Brain pericyte (primary cell): ENCODE measurements at regions not wholly inside any gene's neighbourhood (a gene's known extent, or its start where the extent isn't known, plus 50 kb on each side); places are given as distances from the start of the nearest gene placed in this dataset.

Experiments
- DNase-seq: peaks from one replicate; pipeline ENCODE4 v3.0.0-alpha.2; 2012; ENCODE audit warnings: low read depth, low spot score

- DNase-seq = no peak
These were observed 310.7 kb upstream of the MTNR1B start for GRCh38 chr11:92658733-92659132.

DNA sequence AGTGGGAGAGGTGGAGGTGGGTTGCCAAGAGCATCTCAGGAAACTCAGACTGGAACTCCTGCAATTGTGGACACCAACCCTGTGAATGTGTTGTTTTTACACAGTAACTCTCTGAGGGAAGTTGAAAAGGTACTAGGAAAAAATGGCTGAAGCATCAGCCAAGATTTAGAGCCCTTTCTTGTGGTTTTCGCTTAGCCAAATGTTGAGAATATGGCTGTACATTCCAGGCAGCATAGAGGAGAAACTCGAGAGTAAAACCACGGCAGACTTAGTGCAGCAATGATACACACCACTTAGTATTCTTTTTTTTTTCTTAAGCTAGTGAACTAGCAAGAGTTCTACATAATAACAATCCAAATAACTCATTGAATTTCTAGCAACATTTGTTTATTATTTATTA lies 309.7 kb upstream of the MTNR1B start:
- DNase-seq = no peak

- no peak for DNase-seq
These were observed 306.7 kb upstream of the MTNR1B start for GRCh38 chr11:92662601-92663360.

DNA sequence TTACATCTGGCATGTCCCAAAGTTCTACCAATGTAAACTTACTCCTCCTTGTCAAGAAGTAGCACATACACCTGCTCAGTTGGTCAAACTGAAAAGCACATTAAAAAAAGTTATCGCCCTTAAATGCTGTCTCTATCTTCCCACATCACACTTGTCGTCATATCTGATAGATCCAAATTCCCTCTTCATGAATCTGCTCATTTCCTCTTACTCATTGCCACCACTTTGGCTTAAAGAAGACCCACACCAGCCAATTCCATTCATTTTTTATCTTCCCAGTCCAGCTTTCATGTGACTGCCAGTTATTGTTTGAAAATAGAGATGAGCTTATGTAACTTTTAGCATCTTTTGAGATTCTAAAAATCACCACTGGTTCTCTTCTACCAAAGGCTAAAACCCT lies 305.9 kb upstream of the MTNR1B start:
- DNase-seq = no peak

- no peak for DNase-seq
These were observed 301.8 kb upstream of the MTNR1B start for GRCh38 chr11:92667486-92668152.

GRCh38 chr11:92670308-92670890 lies 299.1 kb upstream of the MTNR1B start:
- no peak for DNase-seq

DNA sequence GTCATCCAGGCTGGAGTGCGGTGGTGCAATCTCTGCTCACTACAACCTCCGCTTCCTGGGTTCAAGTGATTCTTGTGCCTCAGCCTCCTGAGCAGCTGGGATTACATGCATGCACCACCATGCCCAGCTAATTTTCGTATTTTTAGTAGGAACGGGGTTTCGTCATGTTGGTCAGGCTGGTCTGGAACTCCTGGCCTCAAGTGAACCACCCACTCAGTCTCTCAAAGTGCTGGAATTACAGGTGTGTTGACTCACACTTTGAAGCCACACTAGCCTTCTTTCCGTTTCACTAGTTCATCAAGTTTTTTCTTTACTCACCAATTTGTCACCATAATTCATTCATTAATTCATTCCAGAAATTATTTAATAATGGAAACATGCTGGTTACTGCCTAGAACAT lies 298.4 kb upstream of the MTNR1B start:
- no peak for DNase-seq

- no peak for DNase-seq
These were observed 294.1 kb upstream of the MTNR1B start for GRCh38 chr11:92675303-92675702.

GRCh38 chr11:92675810-92676209 lies 293.6 kb upstream of the MTNR1B start:
- no peak for DNase-seq

DNA sequence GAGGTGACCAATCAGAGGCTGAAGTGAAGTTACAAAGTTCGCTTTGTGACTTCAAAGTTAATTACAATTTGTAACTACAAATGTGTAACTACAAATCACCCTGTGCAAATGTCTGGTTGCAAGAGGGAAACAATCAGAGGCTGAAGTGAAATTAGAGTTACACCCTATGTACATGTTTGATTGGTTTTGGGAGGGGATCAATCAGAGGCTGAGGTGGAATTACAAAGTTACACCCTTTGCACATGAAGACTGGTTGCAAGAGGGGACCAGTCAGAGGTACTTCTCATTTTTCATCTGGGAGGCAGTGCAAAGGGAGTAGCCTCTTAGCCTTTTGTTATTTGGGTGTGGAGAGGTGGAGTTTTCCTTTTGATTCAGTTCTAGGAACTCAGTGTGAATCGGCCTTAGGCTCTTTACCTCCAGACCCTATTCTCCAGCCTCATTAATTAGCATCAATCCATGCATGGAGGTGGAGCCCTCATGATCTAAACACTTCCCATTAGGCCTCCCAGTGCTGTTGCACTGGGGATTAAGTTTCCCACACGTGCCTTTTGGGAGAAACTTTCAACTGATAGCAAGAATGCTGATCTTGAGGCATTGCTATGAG lies 291.3 kb upstream of the MTNR1B start:
- DNase-seq = no peak

- no peak for DNase-seq
These were observed 287.9 kb upstream of the MTNR1B start for GRCh38 chr11:92681586-92681985.

DNA sequence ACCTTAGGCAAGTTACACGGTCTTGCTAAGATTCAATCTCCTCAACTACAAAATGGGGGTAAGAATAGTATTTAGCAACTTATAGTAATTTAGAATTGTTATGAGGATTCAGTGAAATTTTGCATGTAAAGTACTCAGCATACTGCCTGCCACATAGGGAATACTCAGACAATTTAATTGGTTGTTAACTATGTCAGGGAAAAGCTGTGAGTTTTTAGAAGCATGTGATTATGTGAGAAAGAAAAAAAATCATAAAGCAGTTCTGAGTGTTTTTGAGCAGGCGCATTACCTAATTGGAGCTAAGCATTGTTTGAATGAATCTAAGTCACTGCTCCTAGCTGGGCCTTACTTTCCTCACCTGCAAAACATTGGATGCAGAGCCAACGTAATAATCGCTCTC lies 287.3 kb upstream of the MTNR1B start:
- no peak for DNase-seq

DNA sequence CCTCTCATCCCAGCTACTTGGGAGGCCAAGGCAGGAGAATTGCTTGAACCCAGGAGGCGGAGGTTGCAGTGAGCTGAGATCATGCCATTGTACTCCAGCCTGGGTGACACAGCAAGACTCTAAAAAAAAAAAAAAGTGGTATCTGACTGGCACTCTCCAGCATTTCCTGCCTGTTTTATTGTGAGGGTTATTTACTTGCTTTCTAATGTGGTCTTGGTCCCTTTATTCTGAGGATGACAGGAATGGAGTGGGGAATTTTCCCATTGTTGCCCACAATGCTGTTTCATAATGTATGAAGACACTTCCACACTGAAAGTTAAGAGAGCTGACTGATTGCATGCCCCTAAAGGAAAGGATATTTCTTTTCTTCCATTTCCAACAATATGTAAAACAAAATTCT lies 286.5 kb upstream of the MTNR1B start:
- DNase-seq = no peak

GRCh38 chr11:92685049-92685448 lies 284.4 kb upstream of the MTNR1B start:
- DNase-seq = no peak

- DNase-seq = no peak
These were observed 281.7 kb upstream of the MTNR1B start for GRCh38 chr11:92687724-92688123.

DNA sequence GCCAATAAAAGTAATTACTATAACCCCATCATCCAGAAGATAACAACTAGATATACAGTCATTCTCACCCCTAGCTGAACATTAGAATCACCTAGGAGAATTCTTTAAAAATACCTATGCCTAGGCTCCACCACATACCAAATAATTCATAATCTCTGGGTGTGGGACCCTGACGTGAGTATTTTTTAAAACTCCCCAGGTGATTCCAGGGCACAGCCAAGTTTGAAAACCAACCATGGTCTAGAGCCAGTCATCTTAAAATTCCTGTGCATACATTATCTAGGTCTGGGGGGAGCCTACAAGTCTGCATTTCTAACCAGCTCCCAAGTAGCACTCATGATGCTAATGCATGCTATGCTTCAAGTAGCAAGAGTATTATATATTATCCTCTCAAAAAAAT lies 281.0 kb upstream of the MTNR1B start:
- no peak for DNase-seq

DNA sequence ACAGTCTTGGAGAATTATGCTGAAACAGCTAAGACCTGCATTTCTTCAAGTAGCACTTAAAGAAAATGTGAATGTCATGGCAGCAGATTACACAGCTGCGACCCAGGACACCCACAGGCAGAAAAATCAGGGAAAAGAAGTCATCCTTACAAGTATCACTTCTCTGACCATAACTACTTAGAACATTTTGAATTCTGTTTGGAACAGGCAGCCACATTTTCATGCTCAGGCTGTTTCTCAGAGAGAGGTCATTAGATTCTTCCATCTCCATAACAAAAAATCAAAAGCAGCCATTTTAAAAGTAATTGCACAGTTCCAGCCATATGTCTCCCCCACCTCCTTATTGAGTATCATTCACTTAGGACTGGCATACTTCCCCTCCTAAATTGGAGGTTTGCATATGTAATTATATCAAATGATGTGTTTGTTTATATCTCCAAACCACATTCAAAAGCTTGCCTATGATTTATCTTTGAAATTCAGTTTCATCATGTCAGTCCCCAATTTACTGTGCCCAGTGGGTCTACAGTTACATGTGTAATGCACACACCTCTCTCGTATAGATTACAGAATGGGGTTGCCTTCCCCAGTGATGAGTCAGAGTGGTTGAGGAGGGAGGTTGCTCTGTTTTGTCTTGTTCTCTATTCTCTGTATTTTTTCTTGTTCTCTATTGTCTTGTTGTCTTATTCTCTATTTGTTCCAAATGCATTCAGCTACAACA lies 276.5 kb upstream of the MTNR1B start:
- DNase-seq = no peak

GRCh38 chr11:92696076-92696475 lies 273.4 kb upstream of the MTNR1B start:
- DNase-seq = no peak

GRCh38 chr11:92697461-92698312 lies 271.8 kb upstream of the MTNR1B start:
- no peak for DNase-seq

DNA sequence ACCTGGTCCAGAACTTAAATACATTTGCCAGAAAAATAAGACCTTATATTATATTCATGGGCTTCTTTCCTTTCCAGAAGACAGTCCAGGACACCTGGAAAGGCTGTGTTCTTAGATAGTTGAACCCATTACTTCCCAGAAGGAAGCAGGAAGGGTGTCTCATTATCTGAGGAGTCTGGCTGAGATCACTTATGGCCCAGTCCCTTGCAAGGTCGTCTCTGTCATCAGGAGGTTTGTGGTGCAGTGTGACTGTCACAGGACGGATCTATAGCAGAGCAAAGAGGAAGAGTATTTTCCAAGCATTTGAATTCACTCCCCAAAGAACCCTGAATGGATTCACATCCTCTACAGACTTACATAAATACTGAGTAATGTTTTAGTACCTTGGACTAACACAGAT lies 270.7 kb upstream of the MTNR1B start:
- no peak for DNase-seq
